Nephron progenitor cell (in vitro differentiated cells): ENCODE measurements at regions not wholly inside any gene's neighbourhood (a gene's known extent, or its start where the extent isn't known, plus 50 kb on each side); places are given as distances from the start of the nearest gene placed in this dataset.
"Not testable (repeated sequence)": the region's sequence is repeated elsewhere in the genome, so short reads cannot be mapped to it uniquely, and the experiment has no call there.

Source experiments
- DNase-seq: peaks from one replicate; pipeline ENCODE4 v3.0.0; 2021
- H3K27ac Mint-ChIP-seq: 2 replicates; pipeline ENCODE4 v1.8.0; 2021; ENCODE audit warnings: mild to moderate bottlenecking, moderate library complexity, mixed read lengths
- H3K27me3 Mint-ChIP-seq: 2 replicates; pipeline ENCODE4 v1.8.0; 2021; ENCODE audit warnings: mild to moderate bottlenecking, low read depth, mixed read lengths; ENCODE audit not compliant: poor library complexity
- H3K36me3 Mint-ChIP-seq: 2 replicates; pipeline ENCODE4 v1.8.0; 2021; ENCODE audit warnings: low read depth, mixed read lengths
- H3K4me1 Mint-ChIP-seq: 2 replicates; pipeline ENCODE4 v1.8.0; 2021; ENCODE audit warnings: mixed read lengths
- H3K4me3 Mint-ChIP-seq: 2 replicates; pipeline ENCODE4 v1.8.0; 2021; ENCODE audit warnings: mild to moderate bottlenecking, moderate library complexity, mixed read lengths
- H3K9me3 Mint-ChIP-seq: 2 replicates; pipeline ENCODE4 v1.8.0; 2021; ENCODE audit warnings: mild to moderate bottlenecking, moderate library complexity, mixed read lengths
- TF ChIP-seq, protein P1 (sequence below): fragments of 200-600 bp; sonication (generic); IDR thresholded peaks from 2 replicates; pipeline ENCODE4 v1.5.0; 2021; ENCODE audit warnings: antibody characterized with exemption

DNA sequence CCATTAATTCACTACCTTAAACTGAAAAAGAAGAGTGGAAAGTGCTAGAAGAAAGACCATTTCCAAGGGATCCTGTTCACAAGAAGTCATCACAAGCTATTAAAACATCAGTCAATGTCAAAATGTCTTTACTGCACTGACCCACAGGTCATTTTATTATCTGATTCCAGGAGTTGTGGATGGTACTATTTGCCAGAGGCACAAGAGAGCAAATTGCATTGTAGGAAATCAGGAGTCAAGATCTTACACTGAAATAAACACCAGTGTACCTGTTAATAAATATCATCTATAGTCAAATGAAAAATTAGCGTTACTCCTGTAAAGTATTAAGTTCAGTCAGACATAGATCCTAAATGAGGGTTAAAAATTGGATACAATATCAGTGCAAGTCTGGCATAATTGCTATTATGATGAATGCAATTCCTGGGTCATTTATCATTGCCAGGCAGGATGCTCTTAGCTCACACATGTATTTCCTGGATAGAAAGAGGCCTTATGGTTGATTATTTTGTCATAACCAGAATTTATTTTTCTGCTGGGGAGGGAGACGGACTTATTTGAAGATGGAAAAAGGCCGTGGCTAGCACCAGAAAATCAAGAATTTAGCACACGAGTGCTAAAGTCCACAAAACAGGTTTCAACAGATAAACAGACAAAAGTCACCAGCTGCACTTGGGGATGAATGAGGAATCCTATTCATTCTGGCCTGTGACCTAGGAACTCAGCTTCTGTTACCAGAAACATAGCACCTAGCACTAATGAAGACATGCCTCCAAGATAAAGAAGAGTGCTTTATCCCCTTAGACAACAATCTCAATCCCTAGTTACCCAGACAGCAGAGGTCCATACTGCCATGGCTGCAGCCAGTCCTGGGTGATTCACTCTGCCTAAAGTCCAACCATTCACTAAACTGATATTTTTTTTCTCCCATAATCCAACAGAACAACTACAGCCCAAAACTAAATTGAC is 683.1 kb upstream of the POM121L12 start:
- Mint-ChIP-seq H3K4me3 (no peak overlapping the region), H3K9me3 (no peaks in the 10 kb centered on the region), H3K36me3 (no peaks in the 10 kb centered on the region), H3K27me3 (peaks cover 3% of the 10 kb centered on the region), H3K4me1 (peaks cover 4% of the 10 kb centered on the region), H3K27ac (no peak overlapping the region)
- TF ChIP-seq, protein P1, sequence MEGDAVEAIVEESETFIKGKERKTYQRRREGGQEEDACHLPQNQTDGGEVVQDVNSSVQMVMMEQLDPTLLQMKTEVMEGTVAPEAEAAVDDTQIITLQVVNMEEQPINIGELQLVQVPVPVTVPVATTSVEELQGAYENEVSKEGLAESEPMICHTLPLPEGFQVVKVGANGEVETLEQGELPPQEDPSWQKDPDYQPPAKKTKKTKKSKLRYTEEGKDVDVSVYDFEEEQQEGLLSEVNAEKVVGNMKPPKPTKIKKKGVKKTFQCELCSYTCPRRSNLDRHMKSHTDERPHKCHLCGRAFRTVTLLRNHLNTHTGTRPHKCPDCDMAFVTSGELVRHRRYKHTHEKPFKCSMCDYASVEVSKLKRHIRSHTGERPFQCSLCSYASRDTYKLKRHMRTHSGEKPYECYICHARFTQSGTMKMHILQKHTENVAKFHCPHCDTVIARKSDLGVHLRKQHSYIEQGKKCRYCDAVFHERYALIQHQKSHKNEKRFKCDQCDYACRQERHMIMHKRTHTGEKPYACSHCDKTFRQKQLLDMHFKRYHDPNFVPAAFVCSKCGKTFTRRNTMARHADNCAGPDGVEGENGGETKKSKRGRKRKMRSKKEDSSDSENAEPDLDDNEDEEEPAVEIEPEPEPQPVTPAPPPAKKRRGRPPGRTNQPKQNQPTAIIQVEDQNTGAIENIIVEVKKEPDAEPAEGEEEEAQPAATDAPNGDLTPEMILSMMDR, result no peak
- DNase-seq, result no peak

DNA sequence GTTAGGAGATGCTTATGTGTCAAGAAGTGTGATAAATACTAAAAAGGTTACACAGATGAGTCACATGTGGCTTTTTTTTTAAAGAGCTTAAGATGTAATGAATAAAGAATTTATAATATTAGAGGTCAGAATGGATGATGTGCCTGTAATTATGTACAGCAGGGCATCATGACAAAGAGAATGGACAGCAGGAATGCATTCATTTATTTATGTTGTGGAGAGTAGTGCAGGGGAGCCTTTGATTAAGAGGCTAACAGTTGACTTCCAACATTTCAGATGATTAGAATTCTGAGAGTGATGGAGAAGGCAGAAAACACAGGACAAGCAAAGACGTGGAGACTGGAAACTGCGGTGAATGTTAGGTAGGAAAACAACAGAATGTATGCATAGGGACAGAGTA is 691.4 kb upstream of the POM121L12 start:
- Mint-ChIP-seq H3K36me3 (no peaks in the 10 kb centered on the region), H3K4me1 (no peaks in the 10 kb centered on the region), H3K27ac (no peak overlapping the region), H3K4me3 (no peak overlapping the region), H3K9me3 (no peaks in the 10 kb centered on the region), H3K27me3 (no peaks in the 10 kb centered on the region)
- DNase-seq, result no peak
- TF ChIP-seq, protein P1, result no peak

DNA sequence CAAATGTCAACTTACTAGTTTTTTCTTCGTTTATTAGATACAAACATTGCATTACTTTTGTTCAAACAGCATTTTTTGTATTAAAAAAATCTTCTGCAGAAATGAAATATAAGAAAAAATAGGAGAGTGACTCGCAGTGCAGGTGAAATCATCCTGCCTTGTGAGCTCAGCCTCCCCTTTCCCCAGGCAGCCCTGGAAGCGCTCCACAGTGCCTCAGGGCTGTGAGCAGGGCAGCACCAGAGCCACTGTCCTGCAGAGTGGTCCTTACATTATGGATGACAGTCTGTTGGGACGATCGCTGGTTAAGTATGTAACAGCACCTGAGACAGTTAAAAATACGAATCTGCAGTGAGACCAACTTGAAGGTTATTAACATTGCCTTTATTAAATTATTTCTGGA is 695.4 kb upstream of the POM121L12 start:
- DNase-seq, result no peak
- Mint-ChIP-seq H3K4me1 (no peaks in the 10 kb centered on the region), H3K4me3 (no peak overlapping the region), H3K36me3 (no peaks in the 10 kb centered on the region), H3K9me3 (no peaks in the 10 kb centered on the region), H3K27me3 (no peaks in the 10 kb centered on the region), H3K27ac (no peak overlapping the region)
- TF ChIP-seq, protein P1, result no peak

DNA sequence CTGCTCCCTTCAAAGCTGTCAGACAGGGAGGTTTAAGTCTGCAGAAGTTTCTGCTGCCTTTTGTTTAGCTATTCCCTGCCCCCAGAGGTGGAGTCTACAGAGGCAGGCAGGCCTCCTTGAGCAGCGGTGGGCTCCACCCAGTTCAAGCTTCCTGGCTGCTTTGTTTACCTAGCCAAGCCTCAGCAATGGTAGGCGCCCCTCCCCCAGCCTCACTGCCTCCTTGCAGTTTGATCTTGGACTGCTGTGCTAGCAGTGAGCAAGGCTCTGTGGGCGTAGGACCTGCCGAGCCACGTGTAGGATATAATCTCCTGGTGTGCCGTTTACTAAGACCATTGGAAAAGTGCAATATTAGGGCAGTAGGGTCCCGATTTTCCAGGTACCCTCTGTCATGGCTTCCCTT is 707.1 kb upstream of the POM121L12 start:
- peaks cover 23% of the 10 kb centered on the region for H3K9me3 Mint-ChIP-seq
- peaks cover 12% of the 10 kb centered on the region for H3K27me3 Mint-ChIP-seq
- H3K27ac Mint-ChIP-seq, H3K36me3 Mint-ChIP-seq, H3K4me1 Mint-ChIP-seq, H3K4me3 Mint-ChIP-seq, DNase-seq: not testable (repeated sequence)

DNA sequence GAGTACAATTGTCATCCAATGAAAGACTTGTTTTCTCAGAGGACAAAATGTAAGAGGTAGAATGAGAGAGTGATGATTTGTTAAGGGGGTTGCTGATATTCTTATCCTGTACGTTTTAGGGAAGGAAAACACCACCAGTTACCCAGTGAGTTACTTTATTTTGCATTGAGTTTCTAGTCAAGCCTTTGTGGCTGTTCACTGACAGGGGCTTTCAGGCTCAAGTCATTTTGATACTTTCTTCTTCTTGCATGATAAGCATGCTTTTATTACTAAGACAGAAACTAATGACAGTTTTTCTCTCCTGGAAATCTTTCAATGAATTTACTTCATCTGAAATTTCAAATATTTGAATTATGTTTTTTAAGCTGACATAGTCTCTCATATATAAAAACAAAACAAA is 710.2 kb upstream of the POM121L12 start:
- Mint-ChIP-seq H3K4me1 (no peaks in the 10 kb centered on the region), H3K4me3 (no peak overlapping the region), H3K27ac (no peak overlapping the region), H3K9me3 (peaks cover 23% of the 10 kb centered on the region), H3K27me3 (peaks cover 12% of the 10 kb centered on the region), H3K36me3 (no peaks in the 10 kb centered on the region)
- DNase-seq, result no peak
- TF ChIP-seq, protein P1, result no peak

DNA sequence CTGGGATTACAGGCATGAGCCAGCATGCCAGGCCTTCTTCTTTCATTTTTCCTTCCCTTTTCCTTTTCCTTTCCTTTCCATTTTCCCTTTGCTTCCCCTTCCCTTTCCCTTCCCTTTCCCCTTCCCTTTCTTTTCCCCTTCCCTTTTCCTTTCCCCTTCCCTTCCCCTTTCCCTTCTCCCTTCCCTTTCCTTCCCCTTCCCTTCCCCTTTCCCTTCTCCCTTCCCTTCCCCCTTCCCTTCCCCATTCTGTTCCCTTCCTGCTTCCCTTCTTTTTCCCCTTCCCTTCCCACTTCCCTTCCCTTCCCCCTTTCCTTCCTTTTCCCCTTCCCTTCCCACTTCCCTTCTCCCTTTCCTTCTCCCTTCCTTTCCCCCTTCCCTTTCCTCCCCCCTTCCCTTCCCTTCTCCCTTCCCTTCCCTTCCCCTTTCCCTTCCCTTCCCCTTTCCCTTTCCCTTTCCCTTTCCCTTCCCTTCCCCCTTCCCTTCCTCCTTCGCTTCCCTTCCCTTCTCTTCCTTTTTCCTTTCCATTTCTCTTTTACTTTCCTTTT is 712.2 kb upstream of the POM121L12 start:
- TF ChIP-seq, protein P1, result no peak
- Mint-ChIP-seq H3K9me3 (peaks cover 12% of the 10 kb centered on the region), H3K4me3 (no peak overlapping the region), H3K36me3 (no peaks in the 10 kb centered on the region), H3K4me1 (no peaks in the 10 kb centered on the region), H3K27ac (no peak overlapping the region), H3K27me3 (peaks cover 4% of the 10 kb centered on the region)
- DNase-seq, result no peak
